ENCODE measurements at regions not wholly inside any gene's neighbourhood (a gene's known extent, or its start where the extent isn't known, plus 50 kb on each side); places are given as distances from the start of the nearest gene placed in this dataset.
"Not testable (repeated sequence)": the region's sequence is repeated elsewhere in the genome, so short reads cannot be mapped to it uniquely, and the experiment has no call there.

DNA sequence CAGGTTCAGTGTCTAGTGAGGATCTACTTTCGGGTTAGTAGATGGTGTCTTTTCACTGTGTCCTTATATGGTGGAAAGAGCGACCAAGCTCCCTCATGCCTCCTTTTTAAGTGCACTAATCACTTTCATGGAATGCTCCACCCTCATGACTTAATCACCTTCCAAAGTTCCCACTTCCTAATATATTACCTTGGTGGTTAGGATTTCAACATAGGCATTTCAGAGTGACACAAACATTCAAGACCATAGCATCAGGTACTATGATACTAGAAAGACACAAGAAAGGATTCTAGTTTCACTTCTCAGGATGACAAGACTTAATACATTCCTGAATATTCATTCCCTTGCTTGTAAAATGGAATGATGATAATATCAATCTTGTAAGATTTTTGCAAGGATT lies 119.1 kb upstream of the FAM3C start:
- Mint-ChIP-seq H3K27me3 (ENCODE audit: low read depth in 3 of 3) (peaks cover 0 to 10% (median 2%) of the 10 kb centered on the region in 3 donors), H3K36me3 (peaks cover 0 to 10% (median 9%) of the 10 kb centered on the region in 3 donors), H3K4me3 (no peak overlapping the region), H3K27ac (no peak overlapping the region), H3K4me1 (peaks cover 2 to 4% of the 10 kb centered on the region in 2 donors), H3K9me3 (peaks cover 0 to 11% (median 8%) of the 10 kb centered on the region in 6 donors)
- DNase-seq = no peak

DNA sequence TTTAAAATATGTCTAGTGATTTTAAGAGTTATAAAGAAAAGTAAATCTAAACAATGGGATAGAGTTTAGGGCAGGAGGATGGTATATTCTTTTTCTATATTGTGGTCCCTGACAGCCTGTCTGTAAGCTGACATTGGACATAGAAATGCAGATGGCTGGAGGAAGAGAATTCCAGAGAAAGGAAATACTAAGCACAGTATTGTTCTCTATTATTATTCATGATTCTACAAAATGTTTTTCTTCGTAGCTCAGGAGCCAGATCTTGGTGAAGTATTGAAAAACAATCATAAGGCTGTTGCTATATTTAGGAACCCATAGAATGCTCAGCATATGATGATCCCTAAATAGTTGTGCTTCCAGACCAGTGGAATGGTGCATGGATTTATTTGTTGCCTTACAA lies 117.0 kb upstream of the FAM3C start:
- H3K4me1 Mint-ChIP-seq = no peaks in the 10 kb centered on the region
- no peak overlapping the region for H3K4me3 Mint-ChIP-seq
- H3K27me3 Mint-ChIP-seq (ENCODE audit: low read depth in 3 of 3) = peaks cover 0 to 10% (median 2%) of the 10 kb centered on the region in 3 donors
- peaks cover 0 to 20% (median 11%) of the 10 kb centered on the region in 6 donors for H3K9me3 Mint-ChIP-seq
- H3K36me3 Mint-ChIP-seq = peaks cover 0 to 10% (median 9%) of the 10 kb centered on the region in 3 donors
- no peak for DNase-seq
- H3K27ac Mint-ChIP-seq = no peak overlapping the region

DNA sequence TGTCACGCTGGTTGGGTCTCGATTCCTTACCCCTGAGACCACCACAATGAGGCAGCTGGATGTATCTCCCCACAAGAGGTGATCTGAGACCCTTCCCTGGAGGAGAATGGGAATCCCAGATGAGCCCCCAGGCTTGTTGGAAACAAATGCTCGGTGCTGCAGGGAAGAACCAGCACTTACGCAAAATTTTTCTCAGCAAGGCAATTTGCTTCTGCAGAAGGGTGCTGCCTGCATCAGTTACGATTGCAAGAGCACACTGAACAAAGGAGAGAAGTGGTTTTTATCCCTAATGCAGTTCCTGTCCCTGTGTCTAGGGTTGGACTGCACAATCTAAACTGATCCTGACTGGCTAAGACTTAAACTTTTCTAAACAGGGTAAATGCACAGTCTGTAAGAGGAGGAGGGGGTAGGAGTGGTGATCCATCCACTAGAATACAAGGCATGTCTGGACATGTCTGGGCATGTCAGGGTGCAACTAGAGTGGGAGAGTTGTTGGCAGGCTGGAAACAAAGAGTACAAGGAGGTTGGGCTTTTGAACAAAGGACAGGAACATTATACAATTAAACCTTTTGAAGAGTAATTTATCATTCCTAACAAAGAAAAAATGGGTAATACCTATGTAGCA lies 114.9 kb upstream of the FAM3C start:
- no peak overlapping the region for H3K27ac Mint-ChIP-seq
- H3K4me3 Mint-ChIP-seq = no peak overlapping the region
- H3K27me3 Mint-ChIP-seq (ENCODE audit: low read depth in 3 of 3) = peaks cover 0 to 8% (median 2%) of the 10 kb centered on the region in 3 donors
- H3K36me3 Mint-ChIP-seq = peaks cover 3 to 7% (median 6%) of the 10 kb centered on the region in 3 donors
- no peaks in the 10 kb centered on the region for H3K4me1 Mint-ChIP-seq
- DNase-seq = no peak
- peaks cover 4 to 33% (median 19%) of the 10 kb centered on the region in 6 donors for H3K9me3 Mint-ChIP-seq

DNA sequence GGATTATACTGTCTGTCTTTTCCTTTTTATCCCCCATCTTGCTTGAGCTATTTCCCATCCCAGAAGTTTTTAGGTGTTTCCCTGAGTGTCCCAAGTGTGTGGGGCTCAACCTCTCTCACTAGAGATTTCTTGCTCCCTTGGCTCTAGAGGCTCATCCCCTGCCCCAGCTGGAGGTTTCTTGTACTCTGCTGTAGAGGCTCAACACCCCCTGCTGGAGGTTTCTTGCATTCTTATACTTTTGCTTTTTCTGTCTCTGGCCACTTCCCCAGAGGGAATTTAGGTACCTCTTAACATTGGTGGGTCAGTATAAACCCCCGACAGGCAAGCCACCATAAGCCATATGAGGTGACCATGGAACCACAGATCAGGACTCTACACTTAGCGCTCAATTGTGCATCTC lies 114.2 kb upstream of the FAM3C start:
- H3K27me3 Mint-ChIP-seq (ENCODE audit: low read depth in 3 of 3) = peaks cover 0 to 8% (median 2%) of the 10 kb centered on the region in 3 donors
- DNase-seq = no peak

DNA sequence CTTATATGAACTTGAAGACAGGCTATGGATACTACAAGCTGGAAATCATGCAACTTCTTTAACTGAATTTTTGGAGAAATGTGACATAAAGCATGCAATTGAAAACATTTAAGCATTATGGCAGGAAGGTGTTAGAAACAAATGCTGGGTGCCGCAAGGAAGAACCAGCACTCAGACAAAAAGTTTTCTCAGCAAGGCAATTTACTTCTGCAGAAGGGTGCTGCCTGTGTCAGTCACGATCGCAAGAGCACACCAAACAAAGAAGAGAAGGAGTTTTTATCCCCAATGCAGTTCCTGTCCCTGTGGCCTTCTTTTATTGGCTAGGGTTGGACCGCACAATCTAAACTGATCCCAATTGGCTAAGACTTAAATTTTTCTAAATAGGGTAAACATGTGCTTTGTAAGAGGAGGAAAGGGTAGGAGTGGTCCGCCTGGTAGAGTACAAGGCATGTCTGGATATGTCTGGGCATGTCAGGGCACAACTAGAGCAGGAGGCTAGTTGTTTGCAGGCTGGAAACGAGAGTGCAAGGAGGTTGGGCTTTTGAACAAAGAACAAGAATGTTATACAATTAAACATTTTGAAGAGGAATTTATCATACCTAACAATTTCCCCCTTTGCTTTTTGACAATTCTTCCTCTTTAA lies 109.6 kb upstream of the FAM3C start:
- Mint-ChIP-seq H3K27me3 (ENCODE audit: low read depth in 3 of 3) (no peaks in the 10 kb centered on the region), H3K9me3 (peaks cover 23 to 42% (median 25%) of the 10 kb centered on the region in 6 donors), H3K36me3 (peaks cover 9 to 14% (median 13%) of the 10 kb centered on the region in 3 donors), H3K4me1 (no peaks in the 10 kb centered on the region), H3K4me3 (no peak overlapping the region), H3K27ac (no peak overlapping the region)
- DNase-seq = no peak

More for the DNA sequence above, 114.2 kb upstream of the FAM3C start:
- Mint-ChIP-seq H3K9me3 (peaks cover 11 to 39% (median 26%) of the 10 kb centered on the region in 6 donors), H3K36me3 (peaks cover 9 to 13% (median 11%) of the 10 kb centered on the region in 3 donors), H3K4me3 (no peak overlapping the region), H3K4me1 (no peaks in the 10 kb centered on the region), H3K27ac (no peak overlapping the region)

DNA sequence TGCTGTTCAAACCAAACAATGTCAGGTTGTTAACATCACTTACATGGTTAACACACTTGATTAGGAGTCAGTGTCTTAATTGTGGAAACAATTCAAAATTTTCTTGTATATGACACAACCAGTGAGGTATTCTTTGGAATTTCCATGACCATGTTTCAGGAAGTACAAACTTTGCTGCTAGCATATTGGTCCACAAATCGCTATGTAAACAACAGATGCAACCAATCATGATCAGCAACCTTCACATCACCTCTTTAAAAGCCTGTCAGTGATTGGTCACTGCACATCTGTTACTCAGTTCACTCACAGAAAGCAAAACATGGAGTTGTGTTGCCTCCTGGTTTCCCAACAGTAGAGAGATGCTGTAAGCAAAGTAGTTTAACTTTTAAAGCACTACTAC lies 108.9 kb upstream of the FAM3C start:
- Mint-ChIP-seq H3K4me1 (no peaks in the 10 kb centered on the region), H3K27ac (no peak overlapping the region), H3K36me3 (peaks cover 9 to 14% (median 13%) of the 10 kb centered on the region in 3 donors), H3K9me3 (peaks cover 21 to 36% (median 22%) of the 10 kb centered on the region in 6 donors), H3K4me3 (no peak overlapping the region), H3K27me3 (ENCODE audit: low read depth in 3 of 3) (peaks cover 0 to 2% (median 0%) of the 10 kb centered on the region in 3 donors)
- DNase-seq = no peak

DNA sequence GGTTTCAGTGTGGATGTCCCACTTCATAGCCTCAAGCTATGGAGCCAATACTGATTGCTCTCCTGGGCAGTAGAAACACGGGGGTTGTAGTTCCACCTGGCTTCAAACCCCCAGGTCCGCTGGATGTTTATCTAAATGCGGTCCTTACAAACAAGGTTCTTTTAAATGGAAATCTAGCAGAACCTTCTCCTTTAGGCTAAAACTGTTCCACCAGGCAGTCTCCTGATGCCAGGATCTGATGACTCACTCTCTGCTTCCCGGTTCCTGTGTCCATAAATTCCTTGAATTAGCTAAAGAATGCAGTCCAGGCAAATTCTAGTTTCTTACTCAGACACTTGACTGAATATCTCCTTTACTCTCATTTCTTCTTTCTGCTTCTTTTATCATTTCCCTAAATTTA lies 108.4 kb upstream of the FAM3C start:
- no peak overlapping the region for H3K27ac Mint-ChIP-seq
- no peaks in the 10 kb centered on the region for H3K4me1 Mint-ChIP-seq
- DNase-seq = no peak
- H3K9me3 Mint-ChIP-seq = peaks cover 19 to 32% (median 22%) of the 10 kb centered on the region in 6 donors
- no peak overlapping the region for H3K4me3 Mint-ChIP-seq
- peaks cover 0 to 2% (median 0%) of the 10 kb centered on the region in 3 donors for H3K27me3 Mint-ChIP-seq (ENCODE audit: low read depth in 3 of 3)
- H3K36me3 Mint-ChIP-seq = peaks cover 9 to 14% (median 13%) of the 10 kb centered on the region in 3 donors

DNA sequence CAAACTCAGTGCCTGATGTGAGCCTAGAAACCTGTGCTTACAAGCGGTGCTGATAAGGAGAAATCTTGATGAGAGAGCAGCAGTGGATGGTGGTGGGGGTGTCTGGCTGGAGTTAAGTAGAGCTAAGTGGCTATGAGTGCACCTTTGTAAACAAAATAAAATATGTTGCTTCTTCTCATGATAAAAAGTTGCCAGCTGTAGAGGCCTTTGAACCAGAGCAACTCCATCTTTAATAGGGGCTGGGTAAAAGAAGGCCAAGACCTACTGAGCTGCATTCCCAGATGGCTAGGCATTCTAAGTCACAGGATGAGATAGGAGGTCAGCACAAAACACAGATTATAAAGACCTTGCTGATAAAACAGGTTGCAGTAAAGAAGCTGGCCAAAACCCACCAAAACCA lies 107.6 kb upstream of the FAM3C start:
- H3K27ac Mint-ChIP-seq = no peak overlapping the region
- peaks cover 15 to 32% (median 22%) of the 10 kb centered on the region in 6 donors for H3K9me3 Mint-ChIP-seq
- H3K27me3 Mint-ChIP-seq (ENCODE audit: low read depth in 3 of 3) = peaks cover 0 to 2% (median 0%) of the 10 kb centered on the region in 3 donors
- H3K36me3 Mint-ChIP-seq = peaks cover 9 to 14% (median 13%) of the 10 kb centered on the region in 3 donors
- H3K4me3 Mint-ChIP-seq = no peak overlapping the region
- DNase-seq = no peak
- no peaks in the 10 kb centered on the region for H3K4me1 Mint-ChIP-seq

DNA sequence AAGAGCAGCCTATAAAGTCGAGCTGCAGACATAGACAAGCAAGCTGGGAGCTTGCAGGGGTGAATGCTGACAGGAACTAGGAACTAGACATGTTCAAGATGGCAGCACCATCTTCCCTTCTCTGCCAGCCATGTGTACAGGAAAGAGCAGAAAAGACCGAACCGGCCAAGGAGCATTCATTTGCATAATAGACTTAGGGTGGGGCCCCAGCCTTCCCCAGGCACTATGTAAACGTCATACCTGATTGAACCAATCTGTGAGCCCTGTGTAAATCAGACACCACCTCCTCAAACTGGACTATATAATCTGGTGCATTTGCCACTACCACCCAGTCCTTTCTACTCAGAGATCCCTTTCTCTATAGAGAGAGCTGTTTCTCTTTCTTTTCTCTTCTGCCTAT lies 106.9 kb upstream of the FAM3C start:
- H3K9me3 Mint-ChIP-seq = peaks cover 11 to 32% (median 22%) of the 10 kb centered on the region in 6 donors
- H3K4me3 Mint-ChIP-seq = no peak overlapping the region
- peaks cover 9 to 14% (median 13%) of the 10 kb centered on the region in 3 donors for H3K36me3 Mint-ChIP-seq
- H3K27ac Mint-ChIP-seq = no peak overlapping the region
- DNase-seq = no peak
- H3K4me1 Mint-ChIP-seq = no peaks in the 10 kb centered on the region
- peaks cover 0 to 2% (median 0%) of the 10 kb centered on the region in 3 donors for H3K27me3 Mint-ChIP-seq (ENCODE audit: low read depth in 3 of 3)

DNA sequence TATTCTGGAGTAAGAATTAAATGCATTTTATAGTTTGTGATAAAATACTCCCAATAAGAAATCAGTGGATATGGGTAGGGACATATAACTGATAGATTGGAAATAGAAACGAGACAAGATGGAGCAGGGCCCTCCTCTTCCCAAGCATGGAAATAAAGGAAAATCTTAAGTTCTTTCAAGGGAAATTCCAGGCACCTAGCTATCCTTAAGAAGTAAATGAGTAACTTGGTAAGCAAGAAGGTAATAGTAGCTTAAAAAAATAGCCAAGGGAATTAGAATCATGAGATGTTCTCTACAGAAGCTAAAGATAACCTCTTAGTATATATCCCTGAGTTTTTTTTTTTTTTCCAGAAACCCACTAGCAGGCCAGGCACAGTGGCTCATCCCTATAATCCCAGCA lies 105.5 kb upstream of the FAM3C start:
- Mint-ChIP-seq H3K9me3 (peaks cover 10 to 30% (median 21%) of the 10 kb centered on the region in 6 donors), H3K27me3 (ENCODE audit: low read depth in 3 of 3) (peaks cover 0 to 2% (median 2%) of the 10 kb centered on the region in 3 donors), H3K36me3 (peaks cover 9 to 14% (median 13%) of the 10 kb centered on the region in 3 donors), H3K4me1 (no peaks in the 10 kb centered on the region), H3K27ac (no peak overlapping the region), H3K4me3 (no peak overlapping the region)
- no peak for DNase-seq

DNA sequence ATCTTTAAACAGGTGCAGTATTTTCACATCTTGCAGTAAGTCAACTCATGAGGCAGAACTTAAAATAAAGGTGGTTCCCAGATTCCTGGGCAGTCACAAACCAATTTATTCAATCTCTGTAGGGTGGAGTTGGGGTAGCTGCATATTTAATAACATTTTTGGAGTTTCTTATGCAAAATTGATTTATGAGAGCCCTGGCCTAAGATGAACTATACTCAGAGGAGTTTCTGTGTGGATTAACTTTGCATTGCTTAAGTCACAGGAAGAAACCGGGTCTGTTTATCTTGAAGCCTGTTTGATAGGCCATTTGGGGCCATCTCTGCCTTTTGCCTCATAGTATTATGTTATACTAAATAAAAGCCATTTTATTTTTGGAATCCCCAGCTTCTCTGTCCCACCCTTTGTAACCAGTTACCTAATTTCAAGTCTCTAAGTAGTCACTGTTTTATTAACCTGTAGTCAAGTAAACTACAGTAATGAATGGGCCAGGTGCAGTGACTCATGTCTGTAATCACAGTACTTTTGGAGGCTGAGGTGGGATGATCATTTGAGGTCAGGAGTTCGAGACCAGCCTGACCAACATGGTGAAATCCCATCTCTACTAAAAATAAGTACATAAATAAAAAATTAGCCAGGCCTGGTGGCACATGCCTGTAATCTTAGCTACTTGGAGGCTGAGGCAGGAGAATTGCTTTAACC lies 104.4 kb upstream of the FAM3C start:
- no peak for DNase-seq
- peaks cover 0 to 4% (median 2%) of the 10 kb centered on the region in 3 donors for H3K27me3 Mint-ChIP-seq (ENCODE audit: low read depth in 3 of 3)
- peaks cover 2 to 9% (median 6%) of the 10 kb centered on the region in 3 donors for H3K36me3 Mint-ChIP-seq
- H3K9me3 Mint-ChIP-seq = peaks cover 4 to 20% (median 10%) of the 10 kb centered on the region in 6 donors
- no peak overlapping the region for H3K27ac Mint-ChIP-seq
- no peak overlapping the region for H3K4me3 Mint-ChIP-seq
- H3K4me1 Mint-ChIP-seq = no peaks in the 10 kb centered on the region

DNA sequence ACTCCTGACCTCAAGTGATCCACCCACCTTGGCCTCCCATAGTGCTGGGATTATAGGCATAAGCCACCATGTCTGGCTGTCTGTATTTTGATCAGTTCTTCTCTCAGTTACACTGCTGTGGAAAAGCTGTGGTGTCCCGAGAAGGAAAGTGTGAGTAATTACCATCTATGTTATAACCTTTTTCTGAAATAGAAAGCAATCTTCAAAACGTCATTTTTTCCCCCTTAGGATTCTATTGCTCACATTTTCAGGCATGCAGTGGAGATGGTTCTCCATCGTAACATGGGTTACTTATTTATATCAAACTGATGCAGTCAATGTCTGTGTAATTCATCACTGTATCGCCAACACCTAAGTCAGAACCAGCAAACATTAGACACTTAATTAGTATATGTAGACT lies 103.5 kb upstream of the FAM3C start:
- H3K9me3 Mint-ChIP-seq = peaks cover 2 to 12% (median 5%) of the 10 kb centered on the region in 6 donors
- peaks cover 0 to 5% (median 4%) of the 10 kb centered on the region in 3 donors for H3K27me3 Mint-ChIP-seq (ENCODE audit: low read depth in 3 of 3)
- peaks cover 0 to 4% (median 2%) of the 10 kb centered on the region in 3 donors for H3K36me3 Mint-ChIP-seq
- no peak overlapping the region for H3K27ac Mint-ChIP-seq
- H3K4me1 Mint-ChIP-seq = no peaks in the 10 kb centered on the region
- no peak for DNase-seq
- no peak overlapping the region for H3K4me3 Mint-ChIP-seq

DNA sequence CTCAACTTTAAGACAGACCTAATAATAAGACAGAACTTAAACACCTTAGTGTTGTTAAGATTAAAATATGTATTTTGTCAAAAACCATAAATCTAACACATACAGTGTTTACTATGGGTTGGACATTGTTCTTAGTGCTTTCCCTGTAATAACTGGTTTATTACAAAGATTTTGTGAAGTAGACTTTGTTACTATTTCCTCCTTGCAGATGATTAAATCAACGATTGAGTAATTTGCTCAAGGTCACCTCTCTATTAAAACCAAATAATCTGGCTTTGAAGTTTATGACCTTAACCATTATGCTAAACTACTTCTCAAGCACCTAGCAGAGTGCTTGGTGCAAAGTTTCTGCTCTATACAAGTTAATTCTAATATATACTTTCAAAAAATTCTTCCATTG lies 102.7 kb upstream of the FAM3C start:
- H3K27ac Mint-ChIP-seq = no peak overlapping the region
- no peak for DNase-seq
- peaks cover 0 to 5% (median 4%) of the 10 kb centered on the region in 3 donors for H3K27me3 Mint-ChIP-seq (ENCODE audit: low read depth in 3 of 3)
- H3K36me3 Mint-ChIP-seq = peaks cover 0 to 2% (median 0%) of the 10 kb centered on the region in 3 donors
- peaks cover 0 to 5% (median 3%) of the 10 kb centered on the region in 6 donors for H3K9me3 Mint-ChIP-seq
- H3K4me1 Mint-ChIP-seq = no peaks in the 10 kb centered on the region
- no peak overlapping the region for H3K4me3 Mint-ChIP-seq

DNA sequence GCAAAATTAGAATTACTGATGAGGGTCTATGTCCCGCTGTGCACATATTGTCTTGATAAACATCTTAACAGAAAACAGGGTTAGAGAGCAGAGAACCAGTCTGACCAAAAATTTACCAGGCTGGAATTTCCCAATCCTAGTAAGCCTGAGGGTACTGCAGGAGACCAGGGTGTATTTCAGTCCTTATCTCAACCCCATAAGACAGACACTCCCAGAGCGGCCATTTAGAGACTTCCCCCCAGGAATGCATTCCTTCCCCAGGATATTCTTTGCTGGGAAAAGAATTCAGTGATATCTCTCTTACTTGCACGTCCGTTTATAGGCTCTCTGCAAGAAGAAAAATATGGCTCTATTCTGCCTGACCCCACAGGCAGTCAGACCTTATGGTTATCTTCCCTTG lies 101.4 kb upstream of the FAM3C start:
- H3K4me1 Mint-ChIP-seq; H3K27me3 Mint-ChIP-seq (ENCODE audit: low read depth in 3 of 3): not testable (repeated sequence)

More for the DNA sequence above, 101.4 kb upstream of the FAM3C start:
- not testable (repeated sequence) for H3K4me3 Mint-ChIP-seq, H3K27ac Mint-ChIP-seq, H3K36me3 Mint-ChIP-seq, H3K9me3 Mint-ChIP-seq, DNase-seq

All from immature natural killer cell (primary cell).